Liver (tissue), 8 donors: ENCODE measurements at regions not wholly inside any gene's neighbourhood (a gene's known extent, or its start where the extent isn't known, plus 50 kb on each side); places are given as distances from the start of the nearest gene placed in this dataset.

Experiments
- DNase-seq: peaks from one replicate; pipeline ENCODE4 v3.0.0-alpha.2; 2017; ENCODE audit warnings: low spot score
- H3K27ac ChIP-seq, 2 donors: one replicate each; pipeline ENCODE4 v1.7.0; 2013; ENCODE audit warnings: inconsistent platforms in 2 of 2, low read length in 2 of 2, control low read depth in 1 of 2, low read depth in 1 of 2, mild to moderate bottlenecking in 1 of 2
- H3K27me3 ChIP-seq, 4 donors: one replicate each; pipeline versions ENCODE4 v1.6.1 to v1.7.0; 2013; ENCODE audit warnings: low read length in 3 of 4, inconsistent platforms in 1 of 4, mild to moderate bottlenecking in 1 of 4, moderate library complexity in 1 of 4; ENCODE audit not compliant: control insufficient read depth in 4 of 4, insufficient read depth in 4 of 4
- H3K36me3 ChIP-seq, 4 donors: one replicate each; pipeline versions ENCODE4 v1.6.1 to v1.7.0; 2013; ENCODE audit warnings: low read length in 3 of 4, mild to moderate bottlenecking in 3 of 4, low read depth in 1 of 4, moderate library complexity in 1 of 4; ENCODE audit not compliant: control insufficient read depth in 4 of 4, insufficient read depth in 3 of 4
- H3K4me1 ChIP-seq, 4 donors: one replicate each; pipeline versions ENCODE4 v1.6.1 to v1.7.0; 2013; ENCODE audit warnings: low read length in 3 of 4, mild to moderate bottlenecking in 3 of 4, moderate library complexity in 1 of 4; ENCODE audit not compliant: control insufficient read depth in 4 of 4, insufficient read depth in 4 of 4
- H3K4me3 ChIP-seq, 3 donors: one replicate each; pipeline versions ENCODE4 v1.6.1 to v1.7.0; 2013; ENCODE audit warnings: low read length in 3 of 3, control low read depth in 1 of 3, low read depth in 1 of 3, mild to moderate bottlenecking in 1 of 3
- H3K9ac ChIP-seq, 2 donors: one replicate each; pipeline ENCODE4 v1.7.0; 2013; ENCODE audit warnings: low read length in 2 of 2, mild to moderate bottlenecking in 2 of 2, moderate library complexity in 2 of 2, control low read depth in 1 of 2, low read depth in 1 of 2
- H3K9me3 ChIP-seq, 4 donors: one replicate each; pipeline versions ENCODE4 v1.6.1 to v1.7.0; 2013; ENCODE audit warnings: low read length in 3 of 4; ENCODE audit not compliant: control insufficient read depth in 4 of 4
- EGR1 ChIP-seq, 2 donors: IDR thresholded peaks; 2 replicates each; pipeline ENCODE4 v1.6.1; 2016 to 2018; ENCODE audit warnings: antibody characterized with exemption in 2 of 2, low read depth in 2 of 2
- FOXA1 ChIP-seq: IDR thresholded peaks from 2 replicates; pipeline ENCODE4 v1.6.1; 2016; ENCODE audit warnings: antibody characterized with exemption
- FOXA2 ChIP-seq: IDR thresholded peaks from 2 replicates; pipeline ENCODE4 v1.6.1; 2016; ENCODE audit warnings: antibody characterized with exemption
- HNF4A ChIP-seq, 2 donors: conservative IDR thresholded peaks; 2 replicates each; pipeline ENCODE4 v1.6.1; 2016; ENCODE audit warnings: antibody characterized with exemption in 2 of 2, mild to moderate bottlenecking in 2 of 2
- NR2F2 ChIP-seq: IDR thresholded peaks from 2 replicates; pipeline ENCODE4 v1.6.1; 2016; ENCODE audit warnings: antibody characterized with exemption
- RAD21 ChIP-seq, 2 donors: IDR thresholded peaks; 2 replicates each; pipeline ENCODE4 v1.6.1; 2016; ENCODE audit warnings: antibody characterized with exemption in 2 of 2, mild to moderate bottlenecking in 2 of 2
- RXRA ChIP-seq, 2 donors: IDR thresholded peaks; 2 replicates each; pipeline ENCODE4 v1.6.1; 2017 to 2018; ENCODE audit warnings: antibody characterized with exemption in 2 of 2, mild to moderate bottlenecking in 1 of 2
- TAF1 ChIP-seq: conservative IDR thresholded peaks from 2 replicates; pipeline ENCODE4 v1.6.1; 2016; ENCODE audit warnings: antibody characterized with exemption, mild to moderate bottlenecking
- YY1 ChIP-seq: IDR thresholded peaks from 2 replicates; pipeline ENCODE4 v1.6.1; 2016; ENCODE audit warnings: antibody characterized with exemption, mild to moderate bottlenecking
- ZBTB33 ChIP-seq: IDR thresholded peaks from 2 replicates; pipeline ENCODE4 v1.6.1; 2016; ENCODE audit warnings: antibody characterized with exemption
- WGBS: extraction: QIAGEN DNeasy Blood & Tissue Kit; methylation state at CpG from one replicate; pipeline ENCODE4 v1.1.7; 2013; 5-methylcytosine and 5-hydroxymethylcytosine counted together
- TF ChIP-seq, protein P1 (sequence below): fragments of 150-350 bp; IDR thresholded peaks from 2 replicates; pipeline ENCODE4 v1.5.1; 2017; ENCODE audit warnings: improper control_type of control experiment, low read depth, low read length; ENCODE audit not compliant: missing input control
- TF ChIP-seq, protein P2 (sequence below): IDR thresholded peaks from 2 replicates; pipeline ENCODE4 v1.6.1; 2016; ENCODE audit warnings: antibody characterized with exemption
- TF ChIP-seq, protein P3 (sequence below): IDR thresholded peaks from 2 replicates; pipeline ENCODE4 v1.6.1; 2016; ENCODE audit warnings: antibody characterized with exemption
- donor health status: healthy.
- donor health status: healthy.
- donor health status: healthy.
- donor health status: healthy.
- donor health status: healthy.

- no peaks in the 10 kb centered on the region for H3K36me3 ChIP-seq
- no peaks in the 10 kb centered on the region for H3K9me3 ChIP-seq
- no peaks in the 10 kb centered on the region for H3K27me3 ChIP-seq
- H3K9ac ChIP-seq: no peak overlapping the region
- DNase-seq: no peak
- no peak overlapping the region for H3K27ac ChIP-seq
- H3K4me1 ChIP-seq: no peaks in the 10 kb centered on the region
- TF ChIP-seq, protein P1, sequence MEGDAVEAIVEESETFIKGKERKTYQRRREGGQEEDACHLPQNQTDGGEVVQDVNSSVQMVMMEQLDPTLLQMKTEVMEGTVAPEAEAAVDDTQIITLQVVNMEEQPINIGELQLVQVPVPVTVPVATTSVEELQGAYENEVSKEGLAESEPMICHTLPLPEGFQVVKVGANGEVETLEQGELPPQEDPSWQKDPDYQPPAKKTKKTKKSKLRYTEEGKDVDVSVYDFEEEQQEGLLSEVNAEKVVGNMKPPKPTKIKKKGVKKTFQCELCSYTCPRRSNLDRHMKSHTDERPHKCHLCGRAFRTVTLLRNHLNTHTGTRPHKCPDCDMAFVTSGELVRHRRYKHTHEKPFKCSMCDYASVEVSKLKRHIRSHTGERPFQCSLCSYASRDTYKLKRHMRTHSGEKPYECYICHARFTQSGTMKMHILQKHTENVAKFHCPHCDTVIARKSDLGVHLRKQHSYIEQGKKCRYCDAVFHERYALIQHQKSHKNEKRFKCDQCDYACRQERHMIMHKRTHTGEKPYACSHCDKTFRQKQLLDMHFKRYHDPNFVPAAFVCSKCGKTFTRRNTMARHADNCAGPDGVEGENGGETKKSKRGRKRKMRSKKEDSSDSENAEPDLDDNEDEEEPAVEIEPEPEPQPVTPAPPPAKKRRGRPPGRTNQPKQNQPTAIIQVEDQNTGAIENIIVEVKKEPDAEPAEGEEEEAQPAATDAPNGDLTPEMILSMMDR: no peak
- no peak for TF ChIP-seq YY1
- TF ChIP-seq FOXA2: no peak
- TF ChIP-seq, protein P2, sequence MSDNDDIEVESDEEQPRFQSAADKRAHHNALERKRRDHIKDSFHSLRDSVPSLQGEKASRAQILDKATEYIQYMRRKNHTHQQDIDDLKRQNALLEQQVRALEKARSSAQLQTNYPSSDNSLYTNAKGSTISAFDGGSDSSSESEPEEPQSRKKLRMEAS: no peak
- no peak overlapping the region for H3K4me3 ChIP-seq
- WGBS: 98% methylated on average over 4 of the region's 4 CpGs
These were observed 391.3 kb downstream of the FOXO1 start for GRCh38 chr13:40275155-40275554.

DNA sequence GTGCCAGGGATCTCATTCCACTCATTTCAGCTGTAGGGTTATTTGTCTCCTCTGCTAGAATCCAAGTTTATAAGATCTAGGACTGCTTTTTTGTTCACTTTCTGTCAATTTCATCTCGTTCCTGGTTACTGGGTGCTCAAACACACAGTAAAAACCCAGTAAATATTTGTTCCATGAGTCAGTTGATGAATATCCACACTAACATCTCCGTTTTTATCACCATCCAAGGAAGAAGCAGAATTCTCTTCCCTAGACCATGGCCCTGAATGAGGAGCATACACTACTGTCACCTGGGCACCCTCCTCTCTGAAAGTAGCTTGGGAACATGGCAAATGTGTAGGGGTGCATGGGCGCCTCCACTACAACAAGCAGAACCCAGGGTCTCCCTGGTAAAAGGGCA lies 390.8 kb downstream of the FOXO1 start:
- Histone ChIP-seq H3K27me3 (no peaks in the 10 kb centered on the region), H3K9me3 (no peaks in the 10 kb centered on the region), H3K9ac (no peak overlapping the region), H3K27ac (no peak overlapping the region), H3K4me3 (no peak overlapping the region), H3K36me3 (no peaks in the 10 kb centered on the region), H3K4me1 (no peaks in the 10 kb centered on the region)
- 89% methylated on average over 3 of the region's 3 CpGs for WGBS
- TF ChIP-seq ZBTB33 (no peak), TAF1 (no peak), FOXA1 (no peak), YY1 (no peak), RAD21 (IDR thresholded peaks at IDR 0.05) (no peak), RXRA (IDR thresholded peaks at IDR 0.05) (no peak), FOXA2 (no peak), NR2F2 (no peak), HNF4A (conservative IDR thresholded peaks at IDR 0.05) (no peak), EGR1 (IDR thresholded peaks at IDR 0.05; ENCODE audit: low read depth in 2 of 2) (no peak)
- TF ChIP-seq, protein P2: no peak
- TF ChIP-seq, protein P3, sequence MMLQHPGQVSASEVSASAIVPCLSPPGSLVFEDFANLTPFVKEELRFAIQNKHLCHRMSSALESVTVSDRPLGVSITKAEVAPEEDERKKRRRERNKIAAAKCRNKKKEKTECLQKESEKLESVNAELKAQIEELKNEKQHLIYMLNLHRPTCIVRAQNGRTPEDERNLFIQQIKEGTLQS: no peak
- TF ChIP-seq, protein P1: no peak
- DNase-seq: no peak
